ENCODE measurements at regions not wholly inside any gene's neighbourhood (a gene's known extent, or its start where the extent isn't known, plus 50 kb on each side); places are given as distances from the start of the nearest gene placed in this dataset.
A peak's percentile ranks its signal among the peaks of the same experiment; 100 is the strongest.
"Not testable (repeated sequence)": the region's sequence is repeated elsewhere in the genome, so short reads cannot be mapped to it uniquely, and the experiment has no call there.

DNA sequence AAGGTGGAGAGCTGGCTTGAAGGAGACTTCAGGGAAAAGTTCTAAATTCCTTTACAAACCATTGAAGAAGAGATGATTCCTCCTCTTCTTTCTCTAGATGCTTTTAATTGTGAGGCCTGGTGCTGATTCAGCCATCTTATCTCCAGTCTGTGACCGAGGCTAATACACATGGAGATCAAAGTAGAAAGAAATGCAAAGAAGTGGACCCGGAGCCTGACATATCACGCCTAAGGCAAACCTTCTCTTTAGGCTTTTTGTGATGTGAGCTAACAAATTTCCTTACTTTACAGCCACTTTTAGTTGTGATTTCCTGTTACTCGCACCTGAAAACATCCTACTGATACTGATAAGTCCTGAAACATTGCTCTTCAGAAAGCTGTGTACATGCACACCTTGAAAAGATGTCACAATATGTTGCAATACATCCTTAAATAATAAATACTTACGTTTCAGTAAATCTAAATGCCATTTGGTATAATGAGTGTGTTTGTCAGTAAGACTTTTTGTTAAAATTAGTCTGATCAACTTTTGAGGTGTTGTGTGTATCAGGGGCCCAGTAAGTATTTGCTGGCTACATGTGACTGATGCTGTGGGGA lies 192.4 kb downstream of the BAMBI start:
- no peak for DNase-seq

DNA sequence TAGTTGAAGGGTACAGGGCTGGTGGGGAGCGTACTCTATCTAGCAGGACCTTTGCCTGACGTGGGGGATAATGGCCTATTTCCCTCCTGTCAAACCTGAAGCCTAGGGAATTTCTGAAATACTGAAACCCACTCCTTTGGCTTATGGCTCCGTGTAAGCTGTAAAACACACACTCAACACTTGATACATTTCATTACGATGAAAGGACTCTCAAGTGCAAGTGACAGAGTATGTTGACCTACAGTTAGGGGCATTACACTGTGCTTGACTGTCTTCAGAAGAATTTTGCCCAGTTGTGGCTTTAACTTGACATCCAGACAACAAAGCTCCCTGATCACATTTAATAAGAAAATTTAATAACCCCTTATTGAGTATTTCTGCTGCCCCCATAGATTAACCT lies 194.3 kb downstream of the BAMBI start:
- DNase-seq: no peak

DNA sequence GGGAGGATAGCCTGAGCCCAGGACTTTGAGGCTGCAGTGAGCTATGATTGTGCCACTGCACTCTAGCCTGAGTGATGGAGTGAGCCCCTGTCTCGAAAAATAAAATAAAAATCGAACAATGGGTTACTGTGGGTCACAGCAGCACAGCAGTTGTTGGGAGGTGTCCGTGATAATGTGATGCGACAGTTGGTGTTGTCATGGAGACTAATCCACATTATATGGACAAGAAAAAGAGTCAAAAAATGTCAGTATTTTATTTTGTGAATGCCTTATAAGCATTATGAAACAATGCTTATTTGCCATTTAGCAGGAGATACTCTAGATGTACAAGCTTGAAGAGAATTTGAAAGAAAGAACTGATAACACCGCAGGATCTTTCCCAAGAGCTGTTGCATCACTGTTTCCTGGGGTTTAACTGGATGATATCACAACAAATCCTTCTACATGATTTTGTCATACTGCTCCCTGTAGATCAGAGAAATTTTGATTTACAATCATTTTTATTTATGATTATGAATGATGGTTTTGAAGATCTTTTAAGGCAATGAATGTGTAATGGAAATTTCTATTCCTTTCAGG lies 195.4 kb downstream of the BAMBI start:
- peak; percentile 8 for DNase-seq

DNA sequence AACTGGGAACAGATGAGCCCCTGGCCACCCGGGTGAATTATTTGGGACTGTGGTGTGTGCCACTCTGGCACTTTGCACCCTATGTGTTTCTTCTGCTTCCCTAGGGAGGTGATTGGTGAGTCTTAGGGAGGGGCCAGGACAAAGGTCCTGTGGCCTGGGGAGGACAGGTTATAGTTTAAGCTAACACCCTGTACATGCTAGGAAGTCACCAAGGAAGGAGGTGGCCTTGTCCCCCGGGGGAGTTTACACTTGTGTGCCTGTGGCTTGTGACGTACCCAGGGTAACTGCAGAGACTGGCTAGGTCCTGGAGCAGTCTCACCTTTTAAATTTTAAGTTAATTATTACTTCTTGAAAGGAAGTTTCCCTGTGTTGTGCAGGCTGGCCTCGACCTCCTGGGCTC lies 196.2 kb downstream of the BAMBI start:
- no peak for DNase-seq

DNA sequence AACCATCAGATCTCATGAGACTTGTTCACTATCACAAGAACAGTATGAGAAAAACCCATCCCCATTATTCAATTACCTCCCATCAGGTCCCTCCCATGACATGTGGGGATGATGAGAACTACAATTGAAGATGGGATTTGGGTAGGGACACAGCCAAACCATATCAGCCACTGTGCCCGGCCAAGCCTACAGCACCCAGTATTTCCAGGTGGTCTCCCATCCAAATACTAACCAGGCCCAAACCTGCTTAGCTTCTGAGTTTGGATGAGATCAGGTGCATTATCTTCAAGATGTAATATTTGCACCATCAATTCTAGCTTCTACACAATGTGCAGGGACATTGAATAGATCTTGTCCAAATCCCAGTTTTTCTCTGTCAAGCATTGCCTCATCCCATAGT lies 196.9 kb downstream of the BAMBI start:
- DNase-seq: no peak

DNA sequence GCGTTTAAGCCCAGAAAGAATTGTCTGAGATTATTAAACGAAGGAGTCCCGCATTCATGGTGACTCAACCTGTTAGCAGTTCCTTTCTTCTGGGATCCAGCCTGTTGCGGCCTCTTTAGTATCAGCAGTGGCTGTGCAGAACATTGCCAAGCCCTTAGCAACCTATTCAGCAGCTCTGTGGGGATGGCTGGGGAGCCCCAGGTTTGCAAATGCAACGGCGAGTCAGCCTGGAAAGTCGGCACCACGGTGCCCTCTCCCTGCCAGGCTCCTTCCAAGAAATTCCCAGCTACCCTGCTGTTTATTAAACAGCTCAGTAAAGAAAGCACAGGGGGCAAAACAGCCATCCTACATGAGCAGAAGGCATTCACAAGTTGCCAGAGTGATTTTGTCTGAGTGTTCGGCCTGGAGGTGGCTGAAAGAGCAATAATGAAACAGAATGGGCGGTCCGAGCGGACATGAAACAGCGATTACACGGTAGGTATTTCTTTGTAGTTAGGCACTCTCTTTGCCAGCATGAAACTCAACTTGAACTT lies 198.3 kb downstream of the BAMBI start:
- DNase-seq: no peak

DNA sequence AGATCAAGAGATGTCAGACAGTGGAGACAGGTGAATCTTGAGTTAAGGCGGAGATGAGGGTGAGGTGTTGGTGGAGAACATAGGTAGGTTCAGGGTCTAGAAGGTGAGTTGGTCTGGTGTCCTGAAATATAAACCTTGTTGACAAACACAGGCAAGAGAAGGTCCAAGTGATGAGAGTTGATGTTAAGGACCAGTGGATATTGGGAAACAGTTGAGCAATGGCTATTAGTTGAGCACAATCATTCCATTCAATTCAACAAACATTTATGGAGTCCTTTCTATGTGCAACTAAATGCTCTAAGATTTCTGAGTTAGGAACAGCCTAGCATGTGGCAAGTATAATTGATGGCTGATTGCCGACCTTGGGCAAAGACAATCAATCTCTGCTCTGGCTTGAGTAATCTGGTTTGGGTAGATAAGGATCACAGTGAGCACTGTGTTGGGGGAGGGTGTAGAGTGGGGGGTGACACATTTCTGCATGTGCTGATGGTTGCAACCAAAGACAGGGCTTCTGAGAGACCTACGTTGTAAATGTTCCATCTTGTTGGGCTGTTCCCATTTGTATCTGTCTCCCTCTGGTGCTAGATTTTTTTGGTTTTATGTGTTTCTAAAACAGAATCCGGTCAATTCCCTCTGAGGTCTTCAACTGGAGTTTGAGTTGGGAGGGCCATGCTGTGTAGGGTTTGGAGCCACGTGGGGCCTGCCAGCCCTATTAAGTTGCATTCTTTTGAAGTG lies 201.1 kb downstream of the BAMBI start:
- DNase-seq: peak; percentile 13

DNA sequence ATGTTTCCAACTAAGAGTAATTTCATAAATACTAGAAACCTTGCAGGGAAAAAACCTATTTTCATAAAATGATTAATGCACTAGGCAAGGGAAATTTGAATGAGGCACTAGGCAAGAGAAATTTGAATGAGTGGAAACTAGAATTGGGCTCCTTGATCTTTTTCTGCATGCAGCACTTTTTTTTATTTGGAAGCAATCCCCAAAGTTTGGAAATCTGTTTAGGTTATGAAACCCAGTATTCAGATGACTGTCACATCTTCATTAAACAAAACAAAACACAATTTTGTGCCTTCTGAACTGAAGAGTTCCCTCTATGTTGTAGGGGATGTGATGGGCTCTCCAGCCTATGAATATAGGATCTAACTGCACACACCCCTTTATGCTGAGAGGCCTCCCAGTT lies 201.9 kb downstream of the BAMBI start:
- no peak for DNase-seq

DNA sequence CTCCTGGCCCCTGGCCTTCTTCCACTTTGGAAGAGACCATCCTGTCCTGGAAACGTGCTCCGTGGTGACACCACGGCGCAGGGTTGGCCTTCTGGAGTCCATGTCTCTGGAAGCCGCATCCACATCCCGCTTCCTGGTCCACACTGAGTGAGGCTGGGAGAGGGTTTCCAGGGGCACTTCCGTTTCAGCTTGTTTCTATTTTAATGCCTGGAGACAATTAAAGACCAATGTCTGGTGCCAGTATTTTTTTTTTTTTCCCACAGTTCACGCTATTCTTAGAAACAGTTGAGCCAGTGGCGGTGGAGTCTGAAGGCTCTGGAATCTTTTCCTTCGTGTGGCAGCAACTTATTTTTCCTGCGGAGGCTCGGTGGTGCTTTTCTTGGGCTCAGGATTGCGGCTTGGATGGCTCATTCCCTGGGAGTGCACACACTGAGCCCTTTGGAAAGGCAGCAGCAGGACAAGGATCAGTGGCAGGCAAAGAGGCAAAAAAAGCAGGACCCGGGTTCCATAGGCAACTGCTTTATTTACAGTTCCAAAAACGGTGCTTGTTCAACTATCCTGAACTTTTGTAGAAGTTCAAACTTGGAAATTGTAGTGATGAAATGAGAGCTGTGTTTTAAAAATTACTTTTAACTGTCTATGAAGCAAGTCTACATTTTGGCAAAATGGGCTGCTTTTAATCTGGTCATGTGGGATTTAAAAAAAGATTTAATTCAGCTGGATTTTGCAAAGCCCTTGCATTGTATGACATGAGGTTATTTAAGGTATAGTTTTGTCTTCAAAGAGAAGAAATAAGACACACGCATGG lies 202.8 kb downstream of the BAMBI start:
- DNase-seq: no peak

DNA sequence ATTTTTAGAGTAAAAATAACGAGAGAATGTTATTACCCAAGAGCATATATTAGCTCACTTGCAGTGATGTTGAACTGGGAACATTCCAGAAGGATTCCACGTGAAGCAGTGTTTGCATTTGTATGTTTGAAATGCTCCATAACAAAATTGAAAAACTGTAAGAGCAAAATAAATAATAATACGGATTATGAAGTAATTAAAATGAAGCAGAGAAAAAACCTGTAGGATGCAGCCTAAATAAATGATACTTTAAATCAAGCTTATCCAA lies 203.3 kb downstream of the BAMBI start:
- no peak for DNase-seq

DNA sequence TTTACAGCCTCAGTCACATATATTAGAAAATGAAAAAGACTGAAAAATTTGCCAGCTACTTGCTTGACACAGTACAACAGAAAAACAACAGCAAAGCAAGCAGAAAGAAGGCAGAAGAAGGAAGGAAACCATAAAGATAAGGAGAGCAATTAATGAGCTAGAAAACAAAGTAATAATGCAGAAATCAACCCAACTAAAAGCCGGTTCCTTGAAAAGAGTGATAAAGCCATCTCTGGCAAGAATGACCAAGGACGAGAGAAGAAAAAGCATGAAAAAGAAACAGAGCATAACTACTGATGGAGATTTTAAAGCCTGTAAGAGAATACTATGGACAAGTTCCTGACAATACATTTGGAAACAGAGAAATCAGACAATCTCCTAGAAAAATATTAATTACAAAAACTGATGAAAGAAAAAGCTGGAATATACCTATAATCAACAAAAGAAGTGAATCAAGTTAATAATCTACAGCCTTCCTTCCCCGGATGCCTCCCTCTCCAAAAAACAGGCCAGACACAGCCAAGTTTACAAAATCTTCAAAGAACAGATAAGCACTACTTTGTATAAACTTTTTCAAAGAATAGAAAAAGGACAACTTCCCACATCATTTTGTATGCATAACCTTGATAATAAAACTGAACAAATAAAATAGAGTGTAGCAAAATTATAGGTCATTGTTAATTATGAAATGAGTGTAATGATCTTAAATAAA lies 204.0 kb downstream of the BAMBI start:
- no peak for DNase-seq

DNA sequence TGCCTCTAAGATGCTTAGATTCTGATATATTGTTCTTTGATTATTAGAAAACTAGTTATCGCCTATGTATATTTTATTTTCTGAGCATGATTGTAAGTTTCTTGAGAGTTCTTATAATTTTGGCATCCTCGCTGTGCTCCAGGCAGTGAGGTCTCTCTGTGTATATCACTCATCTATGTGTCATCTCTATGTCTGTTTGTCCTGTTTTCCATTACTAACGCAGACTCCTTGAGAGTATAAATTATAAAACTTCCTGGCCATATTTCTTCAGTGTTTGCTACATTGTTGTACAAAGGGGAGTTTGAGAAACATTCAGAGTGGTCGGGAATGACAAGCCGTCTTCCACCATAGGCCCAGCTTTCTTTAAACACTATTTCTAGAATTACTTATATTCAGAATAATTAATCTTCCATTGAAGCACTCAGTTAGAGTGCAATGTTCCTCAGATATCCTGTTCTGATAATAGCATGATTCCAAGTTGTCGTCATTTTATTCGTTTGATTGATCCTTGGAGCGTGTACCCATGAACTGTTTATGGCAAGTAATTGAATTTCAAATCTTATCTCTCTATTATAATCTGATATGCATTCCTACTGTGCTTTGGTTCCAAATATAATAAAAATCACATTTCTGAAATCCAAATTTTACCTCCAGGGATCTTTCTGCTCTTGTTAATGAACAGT lies 206.6 kb downstream of the BAMBI start:
- no peak for DNase-seq

DNA sequence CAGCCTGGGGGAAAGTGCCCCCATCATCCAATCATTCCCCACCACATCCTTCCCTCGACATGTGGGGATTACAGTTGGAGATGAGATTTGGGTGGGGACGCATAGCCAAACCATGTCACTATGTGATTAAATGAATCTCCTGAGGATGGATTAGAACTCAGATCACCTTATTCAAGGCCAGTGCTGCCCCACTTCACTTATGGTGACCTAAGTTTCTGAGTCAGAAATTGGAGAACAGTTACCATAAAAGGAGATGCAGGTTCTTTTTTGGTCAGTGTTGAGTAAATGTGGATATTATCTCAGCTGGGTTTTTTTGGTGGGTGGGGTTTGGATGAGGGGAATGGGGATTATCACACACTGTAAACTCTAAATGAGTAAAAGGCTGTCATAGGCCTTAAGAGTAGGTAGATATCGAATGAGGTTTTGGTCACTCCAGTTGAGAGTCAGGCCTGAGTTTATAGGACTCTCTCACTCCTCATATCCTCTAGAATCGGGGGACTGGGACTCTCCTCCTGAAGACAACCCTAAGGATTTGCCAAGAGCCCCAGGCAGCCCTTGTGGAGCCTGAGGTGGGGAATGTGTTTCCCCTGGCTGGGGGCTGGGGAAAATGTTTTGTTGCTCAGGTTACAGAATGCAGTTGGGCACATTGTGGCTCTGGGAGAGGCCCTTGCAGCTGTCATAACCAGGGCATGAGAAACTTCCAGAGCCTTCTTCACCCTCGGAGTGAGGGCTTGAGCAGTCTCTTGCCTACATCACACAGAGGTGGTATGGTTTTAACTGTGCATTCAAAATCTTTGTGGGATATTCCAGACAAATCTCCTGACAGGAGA lies 213.0 kb downstream of the BAMBI start:
- no peak for DNase-seq

DNA sequence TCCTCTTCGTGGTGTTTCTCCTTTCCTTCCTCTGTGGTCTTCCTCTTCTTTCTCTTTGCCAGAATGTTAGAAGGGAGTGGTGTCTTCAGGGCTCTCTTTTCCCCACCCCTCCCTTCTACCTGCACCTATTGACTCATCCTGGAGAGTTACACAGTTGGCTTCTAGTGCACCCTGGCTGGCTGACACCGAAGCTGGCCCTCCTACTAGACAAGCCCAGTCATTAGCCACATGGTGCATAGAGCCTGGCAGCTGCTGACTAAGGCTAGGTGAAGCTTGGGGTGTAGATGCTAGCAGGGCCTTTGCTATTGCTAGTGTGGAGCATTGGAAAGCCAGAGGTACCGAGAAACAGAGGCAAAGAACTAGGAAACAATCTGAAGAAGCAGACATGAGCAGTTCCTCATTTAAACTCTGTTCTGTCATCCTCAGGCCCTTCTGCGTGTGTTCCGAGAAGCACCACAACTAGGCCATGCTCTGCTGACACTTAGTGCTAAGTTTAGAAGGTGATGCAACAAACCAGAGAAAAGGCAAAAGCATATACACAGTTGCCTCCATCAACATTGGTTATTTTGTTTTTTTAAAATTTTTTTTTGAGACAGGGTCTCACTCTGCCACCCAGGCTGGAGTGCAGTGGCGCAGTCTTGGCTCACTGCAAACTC lies 213.9 kb downstream of the BAMBI start:
- DNase-seq: no peak

DNA sequence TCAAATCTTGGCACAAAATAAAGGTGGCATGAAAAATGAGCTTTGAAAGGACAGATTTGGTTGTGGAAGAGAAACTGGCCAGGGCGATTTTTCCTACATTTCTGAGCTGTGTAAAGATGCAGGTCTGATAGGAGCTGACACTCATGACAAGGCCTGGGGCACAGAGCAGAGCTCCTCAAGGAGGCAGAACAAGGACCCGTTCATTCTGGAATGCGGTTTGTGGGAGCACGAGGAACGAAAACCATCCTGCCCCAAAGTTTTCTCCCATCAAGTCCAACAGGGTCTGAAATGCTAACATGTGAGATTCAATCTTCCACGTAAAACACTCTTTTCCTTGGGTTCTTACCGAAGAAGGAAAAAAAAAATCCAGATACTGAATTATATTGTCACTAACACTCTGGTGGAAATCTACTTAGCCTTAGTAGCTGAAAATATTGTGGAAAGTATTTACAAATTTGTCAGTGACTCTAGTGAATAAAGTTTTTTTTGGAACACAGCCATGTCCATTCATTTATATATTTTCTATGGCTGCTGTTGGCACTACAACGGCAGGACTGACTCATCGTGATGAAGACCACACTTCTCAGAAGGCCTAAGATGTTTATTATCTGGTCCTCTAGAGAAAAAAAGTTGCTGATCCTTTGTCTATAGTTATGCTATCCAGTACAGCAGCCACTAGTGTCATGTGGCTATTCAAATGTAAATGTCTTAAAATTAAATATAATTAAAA lies 215.7 kb downstream of the BAMBI start:
- DNase-seq: no peak

DNA sequence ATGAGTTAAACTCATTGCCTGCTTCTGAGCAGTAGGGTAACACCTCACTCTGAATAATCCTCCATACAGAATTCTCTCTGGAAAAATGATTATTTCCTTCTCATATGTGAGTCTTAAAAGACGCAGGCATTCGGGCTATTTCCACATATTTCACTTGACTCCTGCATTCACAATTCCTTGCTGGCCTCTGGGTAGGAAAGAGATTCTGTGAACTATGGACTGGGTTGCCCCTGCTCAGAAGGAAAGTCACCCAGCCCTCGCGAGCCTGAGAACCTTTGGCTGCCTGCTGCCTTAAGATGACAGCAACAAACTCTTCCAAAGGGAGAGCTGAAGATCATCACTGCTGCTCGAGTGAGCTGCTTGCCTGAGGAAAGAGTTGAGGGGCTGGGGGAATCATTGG lies 216.8 kb downstream of the BAMBI start:
- DNase-seq: no peak

DNA sequence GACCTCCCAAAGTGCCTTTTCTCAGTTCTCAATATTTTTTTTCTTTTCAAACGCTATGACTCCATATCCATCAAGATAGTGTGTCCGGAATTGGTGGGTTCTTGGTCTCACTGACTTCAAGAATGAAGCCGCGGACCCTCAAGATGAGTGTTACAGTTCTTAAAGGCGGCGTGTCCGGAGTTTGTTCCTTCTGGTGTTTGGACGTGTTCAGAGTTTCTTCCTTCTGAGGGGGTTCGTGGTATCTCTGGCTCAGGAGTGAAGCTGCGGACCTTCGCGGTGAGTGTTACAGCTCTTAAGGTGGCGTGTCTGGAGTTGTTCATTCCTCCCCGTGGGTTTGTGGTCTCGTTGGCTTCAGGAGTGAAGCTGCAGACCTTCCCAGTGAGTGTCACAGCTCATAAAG lies 218.3 kb downstream of the BAMBI start:
- not testable (repeated sequence) for DNase-seq

DNA sequence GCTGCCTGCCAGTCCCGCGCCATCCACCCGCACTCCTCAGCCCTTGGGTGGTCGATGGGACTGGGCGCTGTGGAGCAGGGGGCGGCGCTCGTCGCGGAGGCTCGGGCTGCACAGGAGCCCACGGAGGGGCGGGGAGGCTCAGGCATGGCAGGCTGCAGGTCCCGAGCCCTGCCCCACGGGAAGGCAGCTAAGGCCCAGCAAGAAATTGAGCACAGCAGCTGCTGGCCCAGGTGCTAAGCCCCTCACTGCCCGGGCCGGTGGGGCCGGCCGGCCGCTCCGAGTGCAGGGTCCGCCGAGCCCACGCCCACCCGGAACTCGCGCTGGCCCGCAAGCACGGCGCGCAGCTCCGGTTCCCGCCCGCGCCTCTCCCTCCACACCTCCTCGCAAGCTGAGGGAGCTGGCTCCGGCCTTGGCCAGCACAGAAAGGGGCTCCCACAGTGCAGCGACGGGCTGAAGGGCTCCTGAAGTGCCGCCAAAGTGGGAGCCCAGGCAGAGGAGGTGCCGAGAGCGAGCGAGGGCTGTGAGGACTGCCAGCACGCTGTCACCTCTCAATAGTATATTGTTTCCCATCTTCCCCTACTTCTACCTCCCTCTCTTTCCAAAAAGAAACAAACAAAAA lies 219.6 kb downstream of the BAMBI start:
- not testable (repeated sequence) for DNase-seq

DNA sequence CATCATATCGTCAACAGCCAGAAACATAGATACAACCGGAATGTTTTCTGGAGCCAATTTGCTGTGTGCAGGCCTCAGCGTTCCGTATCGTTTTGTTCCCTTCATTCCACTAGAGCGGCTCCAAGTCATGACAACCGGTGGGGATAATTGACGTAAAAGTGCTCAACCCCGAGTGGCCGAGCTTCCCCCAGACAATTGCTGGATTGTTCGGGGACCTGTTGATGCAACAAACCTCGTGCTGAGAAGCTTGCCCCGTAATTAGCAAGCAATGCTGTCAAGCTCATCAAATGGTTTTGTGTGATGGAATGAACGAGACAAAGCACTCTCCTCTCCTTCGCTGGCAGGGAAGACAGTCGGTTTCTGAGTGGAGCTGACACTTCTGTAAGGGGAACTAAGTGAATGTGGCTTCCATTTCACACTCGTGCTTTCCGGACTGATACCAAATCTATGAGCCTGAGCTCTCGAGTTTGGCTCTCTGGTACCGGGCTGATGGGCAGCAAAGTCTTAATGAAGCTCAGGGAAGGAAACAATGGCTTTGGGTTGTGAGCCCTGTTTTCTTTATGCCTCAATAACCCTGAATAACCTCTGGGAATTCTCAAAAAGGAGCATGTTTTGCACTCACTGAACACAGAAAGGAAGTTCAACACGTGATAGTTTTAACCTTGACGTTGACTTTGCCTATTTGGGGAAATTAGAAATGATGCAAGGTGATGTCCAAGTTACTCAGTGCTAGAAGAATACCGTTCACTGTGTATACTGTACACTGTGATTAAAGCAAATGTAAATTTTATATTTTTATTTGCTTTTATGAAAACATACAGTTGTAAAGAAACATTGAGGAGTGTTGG lies 220.5 kb downstream of the BAMBI start:
- DNase-seq: no peak
